Gastroesophageal sphincter (tissue), 3 donors: ENCODE measurements at regions not wholly inside any gene's neighbourhood (a gene's known extent, or its start where the extent isn't known, plus 50 kb on each side); places are given as distances from the start of the nearest gene placed in this dataset.
"Not testable (repeated sequence)": the region's sequence is repeated elsewhere in the genome, so short reads cannot be mapped to it uniquely, and the experiment has no call there.

Experiments used
- EP300 ChIP-seq: sonication (generic); formaldehyde crosslinking; IDR thresholded peaks from one replicate; pipeline ENCODE4 v1.6.1; 2017; ENCODE audit warnings: antibody characterized with exemption, mild to moderate bottlenecking
- POLR2A ChIP-seq, 2 donors: fragments of 450-650 bp; IDR thresholded peaks; one replicate each; pipeline ENCODE4 v1.6.1; 2017; ENCODE audit warnings: antibody characterized with exemption in 2 of 2, mild to moderate bottlenecking in 2 of 2, moderate library complexity in 1 of 2
- POLR2AphosphoS5 ChIP-seq: sonication (generic); formaldehyde crosslinking; IDR thresholded peaks from one replicate; pipeline ENCODE4 v1.6.1; 2017; ENCODE audit warnings: antibody characterized with exemption
- TF ChIP-seq, protein P1 (sequence below), 4 experiments: fragments of 200-600 bp in 2 of 4; fragments of 450-650 bp in 2 of 4; sonication (generic) in 1 of 4; IDR thresholded peaks; one replicate each; pipeline ENCODE4 v1.5.1; 2017 to 2019; ENCODE audit warnings: antibody characterized with exemption in 4 of 4, mild to moderate bottlenecking in 2 of 4, moderate library complexity in 2 of 4

DNA sequence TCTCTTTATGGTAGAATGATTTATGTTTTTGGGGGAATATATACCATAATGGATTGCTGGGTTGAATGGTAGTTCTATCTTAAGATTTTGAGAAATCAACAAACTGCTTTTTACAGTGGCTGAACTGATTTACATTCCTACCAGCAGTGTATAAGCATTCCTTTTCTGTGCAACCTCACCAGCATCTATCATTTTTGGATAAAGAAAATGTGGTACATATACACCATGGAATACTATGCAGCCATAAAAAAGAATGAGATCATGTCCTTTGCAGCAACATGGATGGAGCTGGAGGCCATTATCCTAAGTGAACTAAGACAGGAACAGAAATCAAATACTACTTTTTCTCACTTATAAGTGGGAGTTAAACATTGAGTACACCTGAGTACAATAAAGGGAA lies 746.4 kb downstream of the MAT2B start:
- TF ChIP-seq, protein P1, sequence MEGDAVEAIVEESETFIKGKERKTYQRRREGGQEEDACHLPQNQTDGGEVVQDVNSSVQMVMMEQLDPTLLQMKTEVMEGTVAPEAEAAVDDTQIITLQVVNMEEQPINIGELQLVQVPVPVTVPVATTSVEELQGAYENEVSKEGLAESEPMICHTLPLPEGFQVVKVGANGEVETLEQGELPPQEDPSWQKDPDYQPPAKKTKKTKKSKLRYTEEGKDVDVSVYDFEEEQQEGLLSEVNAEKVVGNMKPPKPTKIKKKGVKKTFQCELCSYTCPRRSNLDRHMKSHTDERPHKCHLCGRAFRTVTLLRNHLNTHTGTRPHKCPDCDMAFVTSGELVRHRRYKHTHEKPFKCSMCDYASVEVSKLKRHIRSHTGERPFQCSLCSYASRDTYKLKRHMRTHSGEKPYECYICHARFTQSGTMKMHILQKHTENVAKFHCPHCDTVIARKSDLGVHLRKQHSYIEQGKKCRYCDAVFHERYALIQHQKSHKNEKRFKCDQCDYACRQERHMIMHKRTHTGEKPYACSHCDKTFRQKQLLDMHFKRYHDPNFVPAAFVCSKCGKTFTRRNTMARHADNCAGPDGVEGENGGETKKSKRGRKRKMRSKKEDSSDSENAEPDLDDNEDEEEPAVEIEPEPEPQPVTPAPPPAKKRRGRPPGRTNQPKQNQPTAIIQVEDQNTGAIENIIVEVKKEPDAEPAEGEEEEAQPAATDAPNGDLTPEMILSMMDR (IDR thresholded peaks at IDR 0.05), result not testable (repeated sequence)
- not testable (repeated sequence) for TF ChIP-seq POLR2A (IDR thresholded peaks at IDR 0.05); POLR2AphosphoS5; EP300
